ENCODE measurements at regions not wholly inside any gene's neighbourhood (a gene's known extent, or its start where the extent isn't known, plus 50 kb on each side); places are given as distances from the start of the nearest gene placed in this dataset.

GRCh38 chr12:67096533-67097318, 172.4 kb upstream of the CAND1 start:
- Histone ChIP-seq H3K9me3 (ENCODE audit: control insufficient read depth, low read depth, low read length) (no peaks in the 10 kb centered on the region), H3K56ac (ENCODE audit: insufficient read length, low read depth, low read length) (no peak overlapping the region), H2AK5ac (ENCODE audit: insufficient read length, low read length) (no peak overlapping the region), H2AFZ (ENCODE audit: low read length) (no peak overlapping the region), H2BK120ac (ENCODE audit: low read depth, low read length, poor library complexity, severe bottlenecking) (no peak overlapping the region), H3K79me1 (ENCODE audit: insufficient read depth, low read depth, low read length, poor library complexity, severe bottlenecking) (no peaks in the 10 kb centered on the region), H2BK12ac (ENCODE audit: insufficient read length, low read depth, low read length) (no peak overlapping the region), H3K9ac (ENCODE audit: extremely low read depth, insufficient read length, low read length) (no peak overlapping the region), H2BK15ac (ENCODE audit: low read depth, low read length) (no peak overlapping the region), H3K27me3 (ENCODE audit: insufficient read depth, low read length) (no peaks in the 10 kb centered on the region), H3K23me2 (ENCODE audit: insufficient read length, low read depth, low read length, poor library complexity, severe bottlenecking) (no peaks in the 10 kb centered on the region), H3K23ac (ENCODE audit: insufficient read length, low read depth, low read length) (no peak overlapping the region), H3K4me2 (ENCODE audit: insufficient read depth, insufficient read length, low read length) (no peak overlapping the region), H3K79me2 (ENCODE audit: insufficient read depth, low read length) (no peaks in the 10 kb centered on the region), H4K5ac (ENCODE audit: insufficient read length, low read depth, low read length) (no peak overlapping the region), H4K20me1 (ENCODE audit: control insufficient read depth, insufficient read depth, insufficient read length) (no peaks in the 10 kb centered on the region), H3K18ac (ENCODE audit: insufficient read length, low read depth, low read length) (no peak overlapping the region), H2BK5ac (ENCODE audit: insufficient read length, low read length) (no peak overlapping the region), H3K4me1 (ENCODE audit: insufficient read depth, low read length) (no peaks in the 10 kb centered on the region), H4K91ac (ENCODE audit: insufficient read length, low read depth, low read length) (no peak overlapping the region), H3K4ac (ENCODE audit: low read depth, low read length) (no peak overlapping the region), H2BK20ac (ENCODE audit: low read depth, low read length, poor library complexity, severe bottlenecking) (no peak overlapping the region), H3T11ph (ENCODE audit: low read length) (no peak overlapping the region), H3K27ac (ENCODE audit: insufficient read length, low read depth, low read length) (no peak overlapping the region), H4K8ac (replicated peaks; ENCODE audit: insufficient read length, low read depth, low read length) (no peak overlapping the region), H3K14ac (ENCODE audit: insufficient read depth, low read length) (no peak overlapping the region)
- TF ChIP-seq, protein P1, sequence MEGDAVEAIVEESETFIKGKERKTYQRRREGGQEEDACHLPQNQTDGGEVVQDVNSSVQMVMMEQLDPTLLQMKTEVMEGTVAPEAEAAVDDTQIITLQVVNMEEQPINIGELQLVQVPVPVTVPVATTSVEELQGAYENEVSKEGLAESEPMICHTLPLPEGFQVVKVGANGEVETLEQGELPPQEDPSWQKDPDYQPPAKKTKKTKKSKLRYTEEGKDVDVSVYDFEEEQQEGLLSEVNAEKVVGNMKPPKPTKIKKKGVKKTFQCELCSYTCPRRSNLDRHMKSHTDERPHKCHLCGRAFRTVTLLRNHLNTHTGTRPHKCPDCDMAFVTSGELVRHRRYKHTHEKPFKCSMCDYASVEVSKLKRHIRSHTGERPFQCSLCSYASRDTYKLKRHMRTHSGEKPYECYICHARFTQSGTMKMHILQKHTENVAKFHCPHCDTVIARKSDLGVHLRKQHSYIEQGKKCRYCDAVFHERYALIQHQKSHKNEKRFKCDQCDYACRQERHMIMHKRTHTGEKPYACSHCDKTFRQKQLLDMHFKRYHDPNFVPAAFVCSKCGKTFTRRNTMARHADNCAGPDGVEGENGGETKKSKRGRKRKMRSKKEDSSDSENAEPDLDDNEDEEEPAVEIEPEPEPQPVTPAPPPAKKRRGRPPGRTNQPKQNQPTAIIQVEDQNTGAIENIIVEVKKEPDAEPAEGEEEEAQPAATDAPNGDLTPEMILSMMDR (conservative IDR thresholded peaks at IDR 0.05) = no peak
- WGBS (ENCODE audit: extremely low coverage, insufficient read length, low lambda C conversion rate) = no CpG with 5 or more reads among the region's 2 CpGs
- no peaks in the 10 kb centered on the region for H3K36me3 Mint-ChIP-seq (ENCODE audit: insufficient read depth in 1 of 3, low read depth in 3 of 3)
- H3K4me1 Mint-ChIP-seq = no peaks in the 10 kb centered on the region
- H3K27me3 Mint-ChIP-seq (ENCODE audit: low read depth) = no peaks in the 10 kb centered on the region
- DNase-seq = no peak
- no peaks in the 10 kb centered on the region; a peak in 2 of 5 replicates for H3K9me3 Mint-ChIP-seq
- H3K4me3 Mint-ChIP-seq = no peak overlapping the region
- H3K27ac Mint-ChIP-seq = no peak overlapping the region
